NT2/D1 (cell line): ENCODE measurements at regions not wholly inside any gene's neighbourhood (a gene's known extent, or its start where the extent isn't known, plus 50 kb on each side); places are given as distances from the start of the nearest gene placed in this dataset.

Source experiments
- SUZ12 ChIP-seq: IDR thresholded peaks from 2 replicates; pipeline ENCODE4 v1.6.1; 2011; ENCODE audit not compliant: insufficient read length, insufficient read depth; ENCODE audit errors: extremely low read depth
- YY1 ChIP-seq: IDR thresholded peaks from 2 replicates; pipeline ENCODE4 v1.6.1; 2011; ENCODE audit not compliant: insufficient read length, insufficient read depth
- ZNF274 ChIP-seq: IDR thresholded peaks from 2 replicates; pipeline ENCODE4 v1.6.1; 2011; ENCODE audit warnings: mild to moderate bottlenecking, low read depth, low read length

DNA sequence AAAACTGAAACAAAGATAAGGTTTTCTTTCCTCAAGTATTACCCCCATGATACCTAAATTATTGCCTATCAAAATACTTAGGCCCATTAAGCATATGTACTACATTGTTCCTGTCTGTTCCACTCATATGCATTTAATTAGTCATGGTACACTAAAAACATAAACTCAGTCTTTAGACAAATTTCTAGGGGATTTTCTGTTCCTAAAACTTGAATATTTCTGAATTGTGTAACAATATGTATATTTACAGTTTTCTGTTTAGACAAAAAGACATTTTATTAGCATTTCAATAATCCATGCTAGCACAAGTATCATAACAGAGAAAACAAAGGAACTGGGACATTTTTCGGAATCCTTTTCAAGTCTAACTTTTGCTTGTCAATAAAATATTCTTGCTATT lies 234.2 kb downstream of the CRPPA start:
- no peak for TF ChIP-seq SUZ12
- no peak for TF ChIP-seq YY1
- no peak for TF ChIP-seq ZNF274
